ENCODE measurements at regions not wholly inside any gene's neighbourhood (a gene's known extent, or its start where the extent isn't known, plus 50 kb on each side); places are given as distances from the start of the nearest gene placed in this dataset.

DNA sequence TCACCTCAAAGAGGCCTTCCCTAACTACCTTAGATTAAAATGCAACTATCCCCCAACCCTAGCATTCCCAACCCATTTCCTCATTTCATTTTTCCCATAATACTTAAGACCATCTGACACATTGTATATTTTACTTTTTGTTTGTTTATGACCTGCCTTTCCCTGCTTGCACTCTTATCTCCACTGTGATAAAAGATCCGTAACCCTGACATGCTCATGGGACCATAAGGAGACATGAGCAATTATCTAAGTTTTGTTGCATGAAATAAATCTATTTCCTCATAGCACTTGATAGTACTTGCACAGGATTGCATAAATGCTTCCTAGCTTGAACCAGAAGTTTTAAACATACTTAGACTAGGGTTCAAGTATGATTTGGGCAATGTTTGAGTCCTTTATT, 323.7 kb downstream of the NPR3 start:
- Histone ChIP-seq H3K9me1 (replicated peaks; ENCODE audit: control insufficient read depth, extremely low read depth, insufficient read depth, low read length) (no peaks in the 10 kb centered on the region), H3K36me3 (ENCODE audit: control insufficient read depth in 2 of 2, extremely low read depth in 1 of 2, insufficient read depth in 2 of 2, low read length in 2 of 2) (no peaks in the 10 kb centered on the region), H3K27me3 (ENCODE audit: control insufficient read depth in 2 of 2, insufficient read depth in 2 of 2, low read length in 2 of 2) (peaks cover 0 to 5% of the 10 kb centered on the region in 2 experiments), H3K79me2 (ENCODE audit: control insufficient read depth, insufficient read depth, low read length) (no peaks in the 10 kb centered on the region), H4K20me1 (replicated peaks; ENCODE audit: control insufficient read depth, extremely low read depth, insufficient read depth, low read length) (no peaks in the 10 kb centered on the region), H3K9me3 (replicated peaks; ENCODE audit: control insufficient read depth, insufficient read depth, low read length) (no peaks in the 10 kb centered on the region), H3K9ac (replicated peaks; ENCODE audit: extremely low read depth, insufficient read depth, low read length) (no peak overlapping the region), H3K4me2 (ENCODE audit: insufficient read depth, low read length) (no peak overlapping the region), H2AFZ (ENCODE audit: low read depth, low read length) (no peak overlapping the region), H3K4me3 (replicated peaks in 1 of 3; ENCODE audit: insufficient read depth in 1 of 3, low read depth in 1 of 3, low read length in 3 of 3) (no peak overlapping the region), H3K4me1 (ENCODE audit: control insufficient read depth, extremely low read depth, insufficient read depth, low read length) (no peaks in the 10 kb centered on the region), H3K27ac (ENCODE audit: insufficient read depth, low read depth, low read length) (no peak overlapping the region)
- intact Hi-C loops (cut with micrococcal nuclease) (no loop called here), dilution Hi-C loops (cut with MboI; ENCODE audit: extremely low pct_ligation_motif_present, low sequenced_read_pairs) (no loop called here)
- ChIA-PET POLR2A (no interaction called here), CTCF (no interaction called here)
- TF ChIP-seq EZH2 (IDR thresholded peaks at IDR 0.05; ENCODE audit: borderline replicate concordance, low read depth, low read length, severe bottlenecking) (no peak), JUN (IDR thresholded peaks at IDR 0.05; ENCODE audit: borderline replicate concordance, insufficient read depth, insufficient read length, low read depth) (no peak), POLR2AphosphoS5 (IDR thresholded peaks at IDR 0.05; ENCODE audit: insufficient read depth, low read depth, low read length) (no peak), MYC (IDR thresholded peaks at IDR 0.05; ENCODE audit: low read depth, low read length) (no peak), FOS (IDR thresholded peaks at IDR 0.05; ENCODE audit: borderline replicate concordance, insufficient read depth, low read length) (no peak), MAX (IDR thresholded peaks at IDR 0.05; ENCODE audit: insufficient read depth, insufficient read length) (no peak), POLR2A (IDR thresholded peaks at IDR 0.05; ENCODE audit: low read depth, low read length) (no peak), GATA2 (IDR thresholded peaks at IDR 0.05; ENCODE audit: insufficient read depth, insufficient read length, low read depth, low read length) (no peak)
- TF ChIP-seq, protein P1, sequence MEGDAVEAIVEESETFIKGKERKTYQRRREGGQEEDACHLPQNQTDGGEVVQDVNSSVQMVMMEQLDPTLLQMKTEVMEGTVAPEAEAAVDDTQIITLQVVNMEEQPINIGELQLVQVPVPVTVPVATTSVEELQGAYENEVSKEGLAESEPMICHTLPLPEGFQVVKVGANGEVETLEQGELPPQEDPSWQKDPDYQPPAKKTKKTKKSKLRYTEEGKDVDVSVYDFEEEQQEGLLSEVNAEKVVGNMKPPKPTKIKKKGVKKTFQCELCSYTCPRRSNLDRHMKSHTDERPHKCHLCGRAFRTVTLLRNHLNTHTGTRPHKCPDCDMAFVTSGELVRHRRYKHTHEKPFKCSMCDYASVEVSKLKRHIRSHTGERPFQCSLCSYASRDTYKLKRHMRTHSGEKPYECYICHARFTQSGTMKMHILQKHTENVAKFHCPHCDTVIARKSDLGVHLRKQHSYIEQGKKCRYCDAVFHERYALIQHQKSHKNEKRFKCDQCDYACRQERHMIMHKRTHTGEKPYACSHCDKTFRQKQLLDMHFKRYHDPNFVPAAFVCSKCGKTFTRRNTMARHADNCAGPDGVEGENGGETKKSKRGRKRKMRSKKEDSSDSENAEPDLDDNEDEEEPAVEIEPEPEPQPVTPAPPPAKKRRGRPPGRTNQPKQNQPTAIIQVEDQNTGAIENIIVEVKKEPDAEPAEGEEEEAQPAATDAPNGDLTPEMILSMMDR (IDR thresholded peaks at IDR 0.05; ENCODE audit: extremely low read depth in 1 of 2, insufficient read depth in 1 of 2, low read depth in 1 of 2, low read length in 2 of 2) = no peak
- DNase-seq (ENCODE audit: low read depth, low spot score) (no peak), FAIRE-seq (no peak)
- BruUV-seq (replicated peaks) = no TSS peak

Measured in endothelial cell of umbilical vein (primary cell).